MM.1S (cell line): ENCODE measurements at regions not wholly inside any gene's neighbourhood (a gene's known extent, or its start where the extent isn't known, plus 50 kb on each side); places are given as distances from the start of the nearest gene placed in this dataset.

Experiments used
- DNase-seq: peaks from one replicate; pipeline ENCODE4 v3.0.0-alpha.2; 2015
- H2AFZ ChIP-seq: fragments of 300-600 bp; sonication (generic); 2 replicates; pipeline ENCODE4 v1.6.0; 2016; ENCODE audit warnings: antibody characterized with exemption, low read length
- H3F3A ChIP-seq: fragments of 300-600 bp; sonication (generic); 2 replicates; pipeline ENCODE4 v1.6.1; 2016; ENCODE audit warnings: mild to moderate bottlenecking, antibody characterized with exemption, low read length, moderate library complexity, mixed read lengths; ENCODE audit not compliant: insufficient read depth
- H3K27ac ChIP-seq: fragments of 300-600 bp; sonication (generic); 2 replicates; pipeline ENCODE4 v1.5.1; 2016; ENCODE audit warnings: mild to moderate bottlenecking, low read length
- H3K27me3 ChIP-seq: fragments of 300-600 bp; sonication (generic); replicated peaks from 2 replicates; pipeline ENCODE4 v1.6.0; 2016; ENCODE audit warnings: low read length; ENCODE audit not compliant: insufficient read depth
- H3K36me3 ChIP-seq: fragments of 300-600 bp; sonication (generic); replicated peaks from 2 replicates; pipeline ENCODE4 v1.6.1; 2016; ENCODE audit warnings: mild to moderate bottlenecking, low read length, mixed read lengths; ENCODE audit not compliant: insufficient read depth
- H3K4me1 ChIP-seq: fragments of 300-600 bp; sonication (generic); 2 replicates; pipeline ENCODE4 v1.6.1; 2016; ENCODE audit warnings: low read length, mixed read lengths
- H3K4me2 ChIP-seq: fragments of 300-600 bp; sonication (generic); 2 replicates; pipeline ENCODE4 v1.6.0; 2016; ENCODE audit warnings: low read depth, low read length
- H3K4me3 ChIP-seq: fragments of 300-600 bp; sonication (generic); 2 replicates; pipeline ENCODE4 v1.5.1; 2016; ENCODE audit warnings: low read length, mixed read lengths
- H3K79me2 ChIP-seq: fragments of 300-600 bp; sonication (generic); 2 replicates; pipeline ENCODE4 v1.6.1; 2016; ENCODE audit warnings: mixed run types, low read length, mixed read lengths
- H3K9ac ChIP-seq: fragments of 300-600 bp; sonication (generic); 2 replicates; pipeline ENCODE4 v1.6.1; 2016; ENCODE audit warnings: low read length, mixed read lengths
- H3K9me2 ChIP-seq: fragments of 300-600 bp; sonication (generic); replicated peaks from 2 replicates; pipeline ENCODE4 v1.6.1; 2016; ENCODE audit warnings: mild to moderate bottlenecking, low read length, mixed read lengths; ENCODE audit not compliant: insufficient read depth
- H3K9me3 ChIP-seq: fragments of 300-600 bp; sonication (generic); replicated peaks from 2 replicates; pipeline ENCODE4 v1.6.1; 2016; ENCODE audit warnings: mild to moderate bottlenecking, low read length, mixed read lengths; ENCODE audit not compliant: insufficient read depth
- H4K20me1 ChIP-seq: fragments of 300-600 bp; sonication (generic); 2 replicates; pipeline ENCODE4 v1.6.1; 2016; ENCODE audit warnings: mild to moderate bottlenecking, low read length, moderate library complexity, mixed read lengths; ENCODE audit not compliant: insufficient read depth
- EZH2 ChIP-seq: fragments of 300-600 bp; sonication (generic); optimal IDR thresholded peaks from 2 replicates; pipeline ENCODE3; 2017; ENCODE audit warnings: low read depth, mild to moderate bottlenecking, antibody characterized with exemption, low read length, mixed read lengths
- EZH2phosphoT487 ChIP-seq: fragments of 300-600 bp; sonication (generic); IDR thresholded peaks from 2 replicates; pipeline ENCODE4 v1.6.1; 2018; ENCODE audit warnings: antibody characterized with exemption, low read length
- TF ChIP-seq, protein P1 (sequence below): fragments of 300-600 bp; sonication (generic); IDR thresholded peaks from 2 replicates; pipeline ENCODE4 v1.5.1; 2016; ENCODE audit warnings: antibody characterized with exemption, low read length, mixed read lengths

DNA sequence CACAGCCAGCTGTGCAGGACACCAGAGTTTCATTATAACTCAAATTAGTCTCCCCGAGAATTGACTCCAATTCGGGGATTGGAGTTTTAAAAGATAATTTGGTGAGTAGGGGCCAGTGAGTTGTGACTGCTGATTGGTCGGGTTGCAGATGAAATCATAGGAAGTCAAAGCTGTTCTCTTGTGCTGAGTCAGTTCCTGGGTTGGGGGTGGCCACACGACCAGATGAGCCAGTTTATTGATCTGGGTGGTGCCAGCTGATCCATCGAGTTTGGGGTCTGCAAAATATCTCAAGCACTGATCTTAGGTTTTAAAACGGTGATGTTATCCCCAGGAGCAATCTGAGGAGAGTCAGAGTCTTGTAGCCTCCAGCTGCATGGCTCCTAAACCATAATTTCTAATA is 82.7 kb upstream of the SLC66A3 start:
- Histone ChIP-seq H3K79me2 (no peaks in the 10 kb centered on the region), H3K4me1 (no peaks in the 10 kb centered on the region), H2AFZ (no peak overlapping the region), H3K27ac (no peak overlapping the region), H3K9ac (no peak overlapping the region), H3K36me3 (no peaks in the 10 kb centered on the region), H3K4me2 (no peak overlapping the region), H3K9me2 (no peaks in the 10 kb centered on the region), H3K9me3 (no peaks in the 10 kb centered on the region), H3K27me3 (no peaks in the 10 kb centered on the region), H3K4me3 (no peak overlapping the region), H3F3A (no peaks in the 10 kb centered on the region), H4K20me1 (no peaks in the 10 kb centered on the region)
- TF ChIP-seq EZH2phosphoT487 (no peak), EZH2 (no peak)
- TF ChIP-seq, protein P1, sequence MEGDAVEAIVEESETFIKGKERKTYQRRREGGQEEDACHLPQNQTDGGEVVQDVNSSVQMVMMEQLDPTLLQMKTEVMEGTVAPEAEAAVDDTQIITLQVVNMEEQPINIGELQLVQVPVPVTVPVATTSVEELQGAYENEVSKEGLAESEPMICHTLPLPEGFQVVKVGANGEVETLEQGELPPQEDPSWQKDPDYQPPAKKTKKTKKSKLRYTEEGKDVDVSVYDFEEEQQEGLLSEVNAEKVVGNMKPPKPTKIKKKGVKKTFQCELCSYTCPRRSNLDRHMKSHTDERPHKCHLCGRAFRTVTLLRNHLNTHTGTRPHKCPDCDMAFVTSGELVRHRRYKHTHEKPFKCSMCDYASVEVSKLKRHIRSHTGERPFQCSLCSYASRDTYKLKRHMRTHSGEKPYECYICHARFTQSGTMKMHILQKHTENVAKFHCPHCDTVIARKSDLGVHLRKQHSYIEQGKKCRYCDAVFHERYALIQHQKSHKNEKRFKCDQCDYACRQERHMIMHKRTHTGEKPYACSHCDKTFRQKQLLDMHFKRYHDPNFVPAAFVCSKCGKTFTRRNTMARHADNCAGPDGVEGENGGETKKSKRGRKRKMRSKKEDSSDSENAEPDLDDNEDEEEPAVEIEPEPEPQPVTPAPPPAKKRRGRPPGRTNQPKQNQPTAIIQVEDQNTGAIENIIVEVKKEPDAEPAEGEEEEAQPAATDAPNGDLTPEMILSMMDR = no peak
- no peak for DNase-seq

GRCh38 chr2:11073251-11073650 is 82.0 kb upstream of the SLC66A3 start:
- Histone ChIP-seq H3K9me3 (no peaks in the 10 kb centered on the region), H3K36me3 (no peaks in the 10 kb centered on the region), H4K20me1 (no peaks in the 10 kb centered on the region), H3K79me2 (no peaks in the 10 kb centered on the region), H2AFZ (no peak overlapping the region), H3K4me2 (no peak overlapping the region), H3F3A (no peaks in the 10 kb centered on the region), H3K9ac (no peak overlapping the region), H3K27me3 (no peaks in the 10 kb centered on the region), H3K4me3 (no peak overlapping the region), H3K9me2 (no peaks in the 10 kb centered on the region), H3K27ac (no peak overlapping the region), H3K4me1 (no peaks in the 10 kb centered on the region)
- TF ChIP-seq, protein P1 = peak; percentile 42
- TF ChIP-seq EZH2 = no peak
- DNase-seq = no peak

DNA sequence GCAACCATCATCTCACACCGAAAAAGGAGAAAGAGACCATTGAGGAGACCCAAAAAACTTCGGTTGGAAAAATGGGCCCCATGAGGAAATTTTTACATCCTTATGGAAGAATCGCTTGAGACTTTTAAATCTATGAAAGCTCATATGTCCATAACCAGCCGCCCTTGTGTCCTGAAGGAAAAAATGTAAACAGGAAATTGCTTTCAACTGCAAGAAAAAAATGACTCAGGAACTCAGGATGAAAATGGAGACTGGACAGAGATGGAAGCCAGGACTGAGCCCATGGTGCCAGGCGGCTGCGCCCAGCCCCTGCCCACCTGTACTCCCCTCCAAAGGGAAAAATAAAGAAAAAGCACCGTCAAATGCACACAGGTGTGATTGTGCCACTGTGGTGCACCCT is 81.5 kb upstream of the SLC66A3 start:
- Histone ChIP-seq H3F3A (no peaks in the 10 kb centered on the region), H2AFZ (no peak overlapping the region), H3K4me1 (no peaks in the 10 kb centered on the region), H3K27me3 (no peaks in the 10 kb centered on the region), H3K36me3 (no peaks in the 10 kb centered on the region), H3K27ac (no peak overlapping the region), H3K4me3 (no peak overlapping the region), H3K9me3 (no peaks in the 10 kb centered on the region), H4K20me1 (no peaks in the 10 kb centered on the region), H3K79me2 (no peaks in the 10 kb centered on the region), H3K4me2 (no peak overlapping the region), H3K9me2 (no peaks in the 10 kb centered on the region), H3K9ac (no peak overlapping the region)
- TF ChIP-seq EZH2 (no peak), EZH2phosphoT487 (no peak)
- TF ChIP-seq, protein P1 = no peak
- no peak for DNase-seq
